ENCODE measurements at regions not wholly inside any gene's neighbourhood (a gene's known extent, or its start where the extent isn't known, plus 50 kb on each side); places are given as distances from the start of the nearest gene placed in this dataset.
"Not testable (repeated sequence)": the region's sequence is repeated elsewhere in the genome, so short reads cannot be mapped to it uniquely, and the experiment has no call there.

DNA sequence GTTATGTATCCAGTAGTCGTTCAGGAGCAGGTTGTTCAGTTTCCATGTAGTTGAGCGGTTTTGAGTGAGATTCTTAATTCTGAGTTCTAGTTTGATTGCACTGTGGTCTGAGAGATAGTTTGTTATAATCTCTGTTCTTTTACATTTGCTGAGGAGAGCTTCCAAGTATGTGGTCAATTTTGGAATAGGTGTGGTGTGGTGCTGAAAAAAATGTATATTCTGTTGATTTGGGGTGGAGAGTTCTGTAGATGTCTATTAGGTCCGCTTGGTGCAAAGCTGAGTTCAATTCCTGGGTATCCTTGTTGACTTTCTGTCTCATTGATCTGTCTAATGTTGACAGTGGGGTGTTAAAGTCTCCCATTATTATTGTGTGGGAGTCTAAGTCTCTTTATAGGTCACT is 68.6 kb upstream of the IZUMO1R start:
- not testable (repeated sequence) for H3K36me3 ChIP-seq (ENCODE audit: control insufficient read depth, insufficient read depth, low read length, severe bottlenecking); H3K4me1 ChIP-seq (ENCODE audit: control insufficient read depth, insufficient read depth, low read length); DNase-seq (ENCODE audit: low read depth); H3K9me3 ChIP-seq (ENCODE audit: control insufficient read depth, low read length); H3K4me3 ChIP-seq (ENCODE audit: low read length); H3K9ac ChIP-seq (ENCODE audit: low read length); H3K27me3 ChIP-seq (replicated peaks; ENCODE audit: control insufficient read depth, insufficient read depth, low read length)

DNA sequence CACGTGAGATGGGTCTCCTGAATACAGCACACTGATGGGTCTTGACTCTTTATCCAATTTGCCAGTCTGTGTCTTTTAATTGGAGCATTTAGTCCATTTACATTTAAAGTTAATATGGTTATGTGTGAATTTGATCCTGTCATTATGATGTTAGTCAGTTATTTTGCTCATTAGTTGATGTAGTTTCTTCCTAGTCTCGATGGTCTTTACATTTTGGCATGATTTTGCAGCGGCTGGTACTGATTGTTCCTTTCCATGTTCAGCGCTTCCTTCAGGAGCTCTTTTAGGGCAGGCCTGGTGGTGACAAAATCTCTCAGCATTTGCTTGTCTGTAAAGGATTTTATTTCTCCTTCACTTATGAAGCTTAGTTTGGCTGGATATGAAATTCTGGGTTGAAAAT is 68.0 kb upstream of the IZUMO1R start:
- not testable (repeated sequence) for H3K4me3 ChIP-seq (ENCODE audit: low read length); H3K9me3 ChIP-seq (ENCODE audit: control insufficient read depth, low read length); DNase-seq (ENCODE audit: low read depth); H3K4me1 ChIP-seq (ENCODE audit: control insufficient read depth, insufficient read depth, low read length); H3K36me3 ChIP-seq (ENCODE audit: control insufficient read depth, insufficient read depth, low read length, severe bottlenecking); H3K9ac ChIP-seq (ENCODE audit: low read length); H3K27me3 ChIP-seq (replicated peaks; ENCODE audit: control insufficient read depth, insufficient read depth, low read length)

DNA sequence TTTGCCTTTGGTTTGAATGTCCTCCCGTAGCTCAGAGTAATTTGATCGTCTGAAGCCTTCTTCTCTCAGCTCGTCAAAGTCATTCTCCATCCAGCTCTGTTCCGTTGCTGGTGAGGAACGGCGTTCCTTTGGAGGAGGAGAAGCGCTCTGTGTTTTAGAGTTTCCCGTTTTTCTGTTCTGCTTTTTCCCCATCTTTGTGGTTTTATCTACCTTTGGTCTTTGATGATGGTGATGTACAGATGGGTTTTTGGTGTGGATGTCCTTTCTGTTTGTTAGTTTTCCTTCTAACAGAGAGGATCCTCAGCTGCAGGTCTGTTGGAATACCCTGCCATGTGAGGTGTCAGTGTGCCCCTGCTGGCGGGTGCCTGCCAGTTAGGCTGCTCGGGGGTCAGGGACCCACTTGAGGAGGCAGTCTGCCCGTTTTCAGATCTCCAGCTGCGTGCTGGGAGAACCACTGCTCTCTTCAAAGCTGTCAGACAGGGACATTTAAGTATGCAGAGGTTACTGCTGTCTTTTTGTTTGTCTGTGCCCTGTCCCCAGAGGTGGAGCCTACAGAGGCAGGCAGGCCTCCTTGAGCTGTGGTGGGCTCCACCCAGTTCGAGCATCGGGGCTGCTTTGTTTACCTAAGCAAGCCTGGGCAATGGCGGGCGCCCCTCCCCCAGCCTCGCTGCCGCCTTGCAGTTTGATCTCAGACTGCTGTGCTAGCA is 66.8 kb upstream of the IZUMO1R start:
- not testable (repeated sequence) for H3K27me3 ChIP-seq (replicated peaks; ENCODE audit: control insufficient read depth, insufficient read depth, low read length); H3K4me3 ChIP-seq (ENCODE audit: low read length); H3K9me3 ChIP-seq (ENCODE audit: control insufficient read depth, low read length); H3K9ac ChIP-seq (ENCODE audit: low read length); H3K4me1 ChIP-seq (ENCODE audit: control insufficient read depth, insufficient read depth, low read length); H3K36me3 ChIP-seq (ENCODE audit: control insufficient read depth, insufficient read depth, low read length, severe bottlenecking); DNase-seq (ENCODE audit: low read depth)

DNA sequence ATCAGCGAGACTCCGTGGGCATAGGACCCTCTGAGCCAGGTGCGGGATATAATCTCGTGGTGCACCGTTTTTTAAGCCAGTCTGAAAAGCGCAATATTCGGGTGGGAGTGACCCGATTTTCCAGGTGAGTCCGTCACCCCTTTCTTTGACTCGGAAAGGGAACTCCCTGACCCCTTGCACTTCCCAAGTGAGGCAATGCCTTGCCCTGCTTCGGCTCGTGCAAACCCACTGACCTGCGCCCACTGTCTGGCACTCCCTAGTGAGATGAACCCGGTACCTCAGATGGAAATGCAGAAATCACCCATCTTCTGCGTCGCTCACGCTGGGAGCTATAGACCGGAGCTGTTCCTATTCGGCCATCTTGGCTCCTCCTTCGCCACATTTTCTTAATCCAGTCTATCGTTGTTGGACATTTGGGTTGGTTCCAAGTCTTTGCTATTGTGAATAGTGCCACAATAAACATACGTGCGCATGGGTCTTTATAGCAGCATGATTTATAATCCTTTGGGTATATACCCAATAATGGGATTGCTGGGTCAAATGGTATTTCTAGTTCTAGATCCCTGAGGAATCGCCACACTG is 66.1 kb upstream of the IZUMO1R start:
- not testable (repeated sequence) for H3K4me3 ChIP-seq (ENCODE audit: low read length); H3K9ac ChIP-seq (ENCODE audit: low read length); H3K27me3 ChIP-seq (replicated peaks; ENCODE audit: control insufficient read depth, insufficient read depth, low read length); DNase-seq (ENCODE audit: low read depth); H3K9me3 ChIP-seq (ENCODE audit: control insufficient read depth, low read length); H3K36me3 ChIP-seq (ENCODE audit: control insufficient read depth, insufficient read depth, low read length, severe bottlenecking); H3K4me1 ChIP-seq (ENCODE audit: control insufficient read depth, insufficient read depth, low read length)

- H3K4me1 ChIP-seq (ENCODE audit: control insufficient read depth, insufficient read depth, low read length); H3K36me3 ChIP-seq (ENCODE audit: control insufficient read depth, insufficient read depth, low read length, severe bottlenecking): not testable (repeated sequence)
These were observed 65.6 kb upstream of the IZUMO1R start for GRCh38 chr11:94238774-94239173.

GRCh38 chr11:94241896-94242295 is 62.5 kb upstream of the IZUMO1R start:
- peak; percentile 49 for DNase-seq (ENCODE audit: low read depth)
- no peak overlapping the region for H3K9ac ChIP-seq (ENCODE audit: low read length)

More at GRCh38 chr11:94238774-94239173, 65.6 kb upstream of the IZUMO1R start:
- H3K4me3 ChIP-seq (ENCODE audit: low read length); H3K9ac ChIP-seq (ENCODE audit: low read length); H3K9me3 ChIP-seq (ENCODE audit: control insufficient read depth, low read length); H3K27me3 ChIP-seq (replicated peaks; ENCODE audit: control insufficient read depth, insufficient read depth, low read length); DNase-seq (ENCODE audit: low read depth): not testable (repeated sequence)

DNA sequence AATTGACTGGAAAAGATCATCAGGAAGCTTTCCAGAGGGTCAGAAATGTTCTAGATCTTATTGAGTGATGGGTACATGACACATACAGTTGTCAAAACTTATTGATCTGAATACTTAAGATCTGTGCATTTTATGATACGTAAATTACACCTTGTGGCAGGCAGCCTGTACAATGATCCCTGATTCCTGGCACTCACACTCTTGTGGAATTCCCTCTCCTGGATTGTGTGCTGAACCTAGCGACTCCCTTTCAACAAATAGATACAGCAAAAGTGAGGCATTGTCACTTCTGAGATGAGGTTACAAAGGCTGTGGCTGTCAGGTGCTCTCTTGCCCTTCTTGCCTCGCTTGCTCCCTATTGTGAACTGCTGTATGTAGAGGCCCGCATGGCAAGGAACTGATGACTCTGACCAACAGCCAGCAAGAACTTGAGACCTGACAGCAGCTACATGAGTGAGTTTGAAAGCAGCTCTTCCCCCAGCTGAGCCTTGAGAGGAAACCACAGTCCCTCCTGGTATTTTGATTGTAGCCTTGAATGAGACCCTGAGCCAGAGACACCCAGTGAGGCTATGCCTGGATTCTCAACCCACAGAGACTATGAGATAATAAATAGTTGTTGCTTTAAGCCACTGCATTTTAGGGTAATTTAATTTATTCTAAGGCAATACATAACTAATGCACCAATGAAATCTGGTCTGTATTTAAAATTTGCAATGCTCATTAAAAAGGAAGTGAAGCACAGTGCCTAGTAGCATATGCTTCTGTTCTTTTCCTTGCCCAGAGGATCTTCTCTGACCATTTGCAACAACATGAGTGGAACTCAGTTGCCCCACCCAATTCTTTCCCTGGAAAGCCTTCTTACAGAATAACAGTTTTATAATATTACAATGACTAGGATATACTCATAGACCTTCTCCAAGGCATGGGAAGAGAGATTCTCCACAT is 60.5 kb upstream of the IZUMO1R start:
- DNase-seq (ENCODE audit: low read depth): peak; percentile 9
- no peak overlapping the region for H3K4me3 ChIP-seq (ENCODE audit: low read length)
- H3K36me3 ChIP-seq (ENCODE audit: control insufficient read depth, insufficient read depth, low read length, severe bottlenecking): no peaks in the 10 kb centered on the region
- no peaks in the 10 kb centered on the region for H3K4me1 ChIP-seq (ENCODE audit: control insufficient read depth, insufficient read depth, low read length)
- H3K27me3 ChIP-seq (replicated peaks; ENCODE audit: control insufficient read depth, insufficient read depth, low read length): no peaks in the 10 kb centered on the region
- H3K9me3 ChIP-seq (ENCODE audit: control insufficient read depth, low read length): no peaks in the 10 kb centered on the region
- no peak overlapping the region for H3K9ac ChIP-seq (ENCODE audit: low read length)

More at GRCh38 chr11:94241896-94242295, 62.5 kb upstream of the IZUMO1R start:
- H3K36me3 ChIP-seq (ENCODE audit: control insufficient read depth, insufficient read depth, low read length, severe bottlenecking): no peaks in the 10 kb centered on the region
- H3K27me3 ChIP-seq (replicated peaks; ENCODE audit: control insufficient read depth, insufficient read depth, low read length): no peaks in the 10 kb centered on the region
- H3K4me3 ChIP-seq (ENCODE audit: low read length): no peak overlapping the region
- no peaks in the 10 kb centered on the region for H3K9me3 ChIP-seq (ENCODE audit: control insufficient read depth, low read length)
- H3K4me1 ChIP-seq (ENCODE audit: control insufficient read depth, insufficient read depth, low read length): no peaks in the 10 kb centered on the region

GRCh38 chr11:94245121-94245520 is 59.3 kb upstream of the IZUMO1R start:
- no peak overlapping the region for H3K4me3 ChIP-seq (ENCODE audit: low read length)
- no peaks in the 10 kb centered on the region for H3K4me1 ChIP-seq (ENCODE audit: control insufficient read depth, insufficient read depth, low read length)
- H3K27me3 ChIP-seq (replicated peaks; ENCODE audit: control insufficient read depth, insufficient read depth, low read length): no peaks in the 10 kb centered on the region
- no peak overlapping the region for H3K9ac ChIP-seq (ENCODE audit: low read length)
- no peaks in the 10 kb centered on the region for H3K36me3 ChIP-seq (ENCODE audit: control insufficient read depth, insufficient read depth, low read length, severe bottlenecking)
- DNase-seq (ENCODE audit: low read depth): peak; percentile 12
- H3K9me3 ChIP-seq (ENCODE audit: control insufficient read depth, low read length): no peaks in the 10 kb centered on the region

- H3K4me3 ChIP-seq (ENCODE audit: low read length); DNase-seq (ENCODE audit: low read depth); H3K4me1 ChIP-seq (ENCODE audit: control insufficient read depth, insufficient read depth, low read length); H3K36me3 ChIP-seq (ENCODE audit: control insufficient read depth, insufficient read depth, low read length, severe bottlenecking); H3K9me3 ChIP-seq (ENCODE audit: control insufficient read depth, low read length); H3K27me3 ChIP-seq (replicated peaks; ENCODE audit: control insufficient read depth, insufficient read depth, low read length); H3K9ac ChIP-seq (ENCODE audit: low read length): not testable (repeated sequence)
These were observed 56.1 kb upstream of the IZUMO1R start for GRCh38 chr11:94248301-94248700.

DNA sequence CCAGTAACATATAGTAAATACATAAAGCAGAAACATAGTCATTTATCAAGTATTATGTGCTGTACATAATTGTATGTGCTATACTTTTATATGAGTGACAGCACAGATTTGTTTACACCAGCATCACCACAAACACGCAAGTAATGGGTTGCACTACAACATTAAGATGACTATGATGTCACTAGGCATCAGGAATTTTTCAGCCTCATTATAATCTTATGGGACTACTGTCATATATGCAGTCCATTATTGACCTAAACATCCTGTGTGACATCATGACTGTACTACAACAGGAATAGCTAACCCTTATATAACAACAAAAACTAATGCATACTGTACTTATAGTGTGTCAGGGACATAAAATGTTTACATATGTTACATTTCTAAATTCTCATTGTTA is 50.2 kb upstream of the IZUMO1R start:
- Histone ChIP-seq H3K27me3 (replicated peaks; ENCODE audit: control insufficient read depth, insufficient read depth, low read length) (no peaks in the 10 kb centered on the region), H3K9me3 (ENCODE audit: control insufficient read depth, low read length) (peaks cover 2% of the 10 kb centered on the region), H3K36me3 (ENCODE audit: control insufficient read depth, insufficient read depth, low read length, severe bottlenecking) (no peaks in the 10 kb centered on the region), H3K4me3 (ENCODE audit: low read length) (no peak overlapping the region), H3K9ac (ENCODE audit: low read length) (no peak overlapping the region), H3K4me1 (ENCODE audit: control insufficient read depth, insufficient read depth, low read length) (no peaks in the 10 kb centered on the region)
- no peak for DNase-seq (ENCODE audit: low read depth)

All from adipocyte (in vitro differentiated cells).